OCI-LY3 (cell line): ENCODE measurements at regions not wholly inside any gene's neighbourhood (a gene's known extent, or its start where the extent isn't known, plus 50 kb on each side); places are given as distances from the start of the nearest gene placed in this dataset.

Experiments
- EZH2phosphoT487 ChIP-seq: fragments of 200-600 bp; shearing (Covaris generic); IDR thresholded peaks from 2 replicates; pipeline ENCODE4 v1.6.1; 2018; ENCODE audit warnings: antibody characterized with exemption, mixed run types, low read depth
- TF ChIP-seq, protein P1 (sequence below): fragments of 200-600, 300-600 bp; sonication (generic); IDR thresholded peaks from 2 replicates; pipeline ENCODE4 v1.5.1; 2014; ENCODE audit warnings: antibody characterized with exemption, low read length, low read depth

DNA sequence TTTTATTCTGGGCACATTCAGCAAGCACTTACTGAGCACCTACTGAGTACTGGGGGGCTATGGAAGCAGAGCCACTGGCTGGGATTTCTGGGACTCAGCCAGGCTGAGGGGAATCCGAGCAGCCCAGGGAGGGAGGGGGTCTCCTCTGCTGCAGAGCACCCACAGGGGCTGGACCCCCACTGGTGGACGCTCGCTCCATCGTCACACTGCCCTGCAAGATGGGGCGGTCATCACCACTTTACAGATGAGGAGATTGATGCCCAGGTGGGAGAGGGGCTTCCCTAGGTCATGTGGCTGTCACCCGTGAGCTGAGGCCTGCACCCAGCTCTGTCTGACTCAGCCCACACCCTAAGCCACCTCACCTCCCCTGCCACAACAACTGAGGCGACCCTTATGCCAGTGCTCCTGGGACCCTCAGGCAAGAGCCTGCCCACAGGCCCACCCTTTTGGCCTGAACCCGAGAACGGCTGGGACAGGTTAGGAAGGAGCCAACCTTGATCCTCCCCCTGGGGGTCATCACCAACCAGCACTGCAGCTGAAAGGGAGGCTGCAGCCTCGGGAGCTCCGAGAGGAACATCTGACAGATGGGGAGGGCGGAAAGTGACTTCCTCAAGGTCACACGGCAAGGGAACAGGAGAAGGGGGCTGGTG is 74.4 kb downstream of the SERPINA3 start:
- TF ChIP-seq, protein P1, sequence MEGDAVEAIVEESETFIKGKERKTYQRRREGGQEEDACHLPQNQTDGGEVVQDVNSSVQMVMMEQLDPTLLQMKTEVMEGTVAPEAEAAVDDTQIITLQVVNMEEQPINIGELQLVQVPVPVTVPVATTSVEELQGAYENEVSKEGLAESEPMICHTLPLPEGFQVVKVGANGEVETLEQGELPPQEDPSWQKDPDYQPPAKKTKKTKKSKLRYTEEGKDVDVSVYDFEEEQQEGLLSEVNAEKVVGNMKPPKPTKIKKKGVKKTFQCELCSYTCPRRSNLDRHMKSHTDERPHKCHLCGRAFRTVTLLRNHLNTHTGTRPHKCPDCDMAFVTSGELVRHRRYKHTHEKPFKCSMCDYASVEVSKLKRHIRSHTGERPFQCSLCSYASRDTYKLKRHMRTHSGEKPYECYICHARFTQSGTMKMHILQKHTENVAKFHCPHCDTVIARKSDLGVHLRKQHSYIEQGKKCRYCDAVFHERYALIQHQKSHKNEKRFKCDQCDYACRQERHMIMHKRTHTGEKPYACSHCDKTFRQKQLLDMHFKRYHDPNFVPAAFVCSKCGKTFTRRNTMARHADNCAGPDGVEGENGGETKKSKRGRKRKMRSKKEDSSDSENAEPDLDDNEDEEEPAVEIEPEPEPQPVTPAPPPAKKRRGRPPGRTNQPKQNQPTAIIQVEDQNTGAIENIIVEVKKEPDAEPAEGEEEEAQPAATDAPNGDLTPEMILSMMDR, result no peak
- no peak for TF ChIP-seq EZH2phosphoT487
